ENCODE measurements at regions not wholly inside any gene's neighbourhood (a gene's known extent, or its start where the extent isn't known, plus 50 kb on each side); places are given as distances from the start of the nearest gene placed in this dataset.

DNA sequence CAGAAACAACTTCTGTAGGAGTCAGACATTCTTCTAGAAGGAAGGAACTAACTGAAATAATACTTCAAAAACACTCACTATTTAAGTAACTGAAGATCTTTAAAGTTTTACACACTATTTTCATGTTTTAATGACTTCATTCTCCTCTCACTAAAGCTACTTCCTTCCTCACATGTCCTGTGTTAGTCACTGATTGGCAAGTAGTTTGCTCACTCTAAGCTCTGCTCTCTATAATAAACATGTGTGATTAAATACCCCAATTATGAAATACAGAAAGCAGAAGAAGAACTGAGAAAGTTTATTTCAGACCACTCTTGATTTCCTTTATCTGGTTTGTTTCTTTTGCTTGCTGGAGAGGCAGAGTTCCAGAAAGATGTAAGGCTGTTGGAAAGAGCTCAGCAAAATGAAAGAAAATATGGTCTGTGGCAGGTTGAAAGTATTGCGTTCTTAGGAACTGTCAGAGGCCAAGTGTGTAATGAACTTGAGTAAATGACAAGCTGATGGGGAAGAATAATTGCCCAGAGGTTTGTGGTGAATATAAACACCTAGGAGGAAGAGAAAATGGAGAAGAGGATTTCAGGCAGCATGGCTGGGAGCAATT is 522.0 kb upstream of the SEL1L start:
- DNase-seq: no peak

DNA sequence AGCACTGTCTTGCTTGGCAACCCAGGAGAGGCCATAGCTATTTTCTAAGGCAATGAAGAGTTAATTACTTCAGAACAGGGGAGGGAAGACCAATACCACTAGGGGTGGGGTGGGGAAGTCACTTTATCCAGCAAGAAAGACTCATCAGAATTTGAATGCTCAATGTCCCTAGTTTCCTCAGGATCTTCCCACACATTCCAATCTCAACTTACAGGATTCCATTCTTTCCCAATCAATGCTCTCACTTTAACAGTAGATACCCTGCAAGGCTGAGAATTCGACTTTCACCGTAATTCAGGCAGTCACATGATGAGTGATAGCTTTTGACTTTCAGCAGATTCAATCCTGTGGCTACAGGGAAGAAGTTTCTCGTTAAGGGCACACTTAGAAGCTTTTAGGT is 526.6 kb upstream of the SEL1L start:
- no peak for DNase-seq

- no peak for DNase-seq
Observed at GRCh38 chr14:82067221-82067875, 533.7 kb upstream of the SEL1L start.

DNA sequence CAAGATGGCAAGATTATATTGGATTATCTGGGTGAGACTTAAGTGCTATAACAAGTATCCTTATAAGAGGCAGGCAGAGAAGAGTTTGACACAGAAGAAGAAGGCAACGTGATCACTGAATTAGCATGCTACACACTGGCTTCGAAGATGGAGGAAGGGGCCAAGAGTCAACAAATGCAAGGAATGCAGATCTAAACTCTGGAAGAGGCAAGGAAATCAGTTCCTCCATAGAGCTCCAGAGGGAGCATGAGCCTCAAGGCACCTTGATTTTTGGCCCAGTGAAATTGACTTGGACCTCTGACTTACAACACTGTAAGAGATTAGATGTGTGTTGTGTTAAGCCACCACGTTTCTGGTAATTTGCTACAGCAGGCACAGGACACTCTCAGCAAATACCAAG is 536.4 kb upstream of the SEL1L start:
- DNase-seq: no peak

DNA sequence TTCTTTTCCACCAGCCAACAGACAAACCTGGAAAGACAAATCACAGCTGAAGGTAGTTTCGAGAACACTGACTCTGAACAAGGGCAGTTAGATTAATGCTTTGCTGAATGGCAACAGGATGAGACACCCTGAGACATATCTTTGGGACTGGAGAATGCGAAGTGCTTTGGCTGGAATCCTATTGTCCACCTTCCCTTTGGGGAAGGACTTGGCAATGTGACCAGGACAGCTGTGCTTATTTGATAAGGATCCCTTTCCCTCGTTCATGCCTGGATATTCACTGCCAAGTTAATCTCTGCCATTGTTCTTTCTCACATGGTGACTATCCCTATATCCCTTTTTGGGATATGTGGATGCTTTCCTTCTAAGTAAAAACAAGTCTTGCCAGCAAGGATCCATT is 537.1 kb upstream of the SEL1L start:
- DNase-seq: no peak

DNA sequence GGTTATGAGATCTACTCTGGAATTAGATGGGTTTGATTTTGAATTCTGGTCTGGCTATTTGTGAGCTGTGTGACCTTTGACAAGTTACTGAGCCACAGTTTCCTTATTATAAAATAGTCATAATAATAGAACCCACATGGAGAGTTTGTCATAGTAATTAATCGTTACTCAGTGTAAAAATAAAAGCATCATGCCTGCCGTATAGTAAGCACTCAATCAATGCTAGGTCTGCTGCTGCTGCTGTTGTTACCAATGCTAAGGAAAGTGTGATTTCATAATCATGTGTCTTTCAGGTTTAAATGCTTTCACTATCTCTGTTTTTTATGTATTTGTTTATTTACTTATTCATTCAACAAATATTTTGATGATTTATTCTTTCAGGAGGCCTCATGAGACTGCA is 539.9 kb upstream of the SEL1L start:
- DNase-seq: no peak

DNA sequence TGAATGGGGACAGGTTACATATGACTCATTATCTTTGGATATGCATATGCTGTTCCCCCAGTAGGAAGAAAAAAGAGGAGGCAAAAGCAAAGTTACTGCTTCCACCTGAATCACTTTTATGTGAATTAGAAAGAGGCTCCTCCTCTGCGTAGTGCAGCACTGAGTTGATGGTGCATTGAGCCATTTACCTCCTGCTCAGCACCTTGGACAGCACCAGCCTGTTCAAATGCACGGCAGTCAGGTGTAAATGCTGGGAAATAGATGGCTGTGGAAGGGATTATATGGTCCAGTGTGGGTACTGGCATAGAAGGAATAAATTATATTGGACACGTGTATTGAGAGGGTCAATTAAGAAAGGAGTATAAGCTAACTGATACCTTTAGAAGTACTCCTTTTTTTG is 541.9 kb upstream of the SEL1L start:
- no peak for DNase-seq

DNA sequence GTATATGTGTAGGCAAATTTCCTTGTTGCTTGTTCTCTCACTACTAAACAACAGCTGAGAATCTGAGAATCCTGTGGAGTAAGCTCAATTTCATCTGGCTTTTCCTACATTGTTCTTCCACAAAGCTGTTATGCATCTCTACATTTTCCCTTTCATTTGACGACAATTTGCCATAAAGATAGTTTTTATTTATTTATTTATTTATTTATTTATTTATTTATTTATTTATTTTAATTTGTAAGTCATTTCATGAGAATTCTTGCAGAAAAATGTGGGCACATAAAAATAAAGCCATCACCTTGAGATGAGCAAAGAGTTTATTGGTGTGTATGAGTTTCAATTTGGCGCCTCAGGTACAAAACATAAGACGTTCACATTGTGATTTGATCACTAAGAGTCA is 545.9 kb upstream of the SEL1L start:
- DNase-seq: no peak

DNA sequence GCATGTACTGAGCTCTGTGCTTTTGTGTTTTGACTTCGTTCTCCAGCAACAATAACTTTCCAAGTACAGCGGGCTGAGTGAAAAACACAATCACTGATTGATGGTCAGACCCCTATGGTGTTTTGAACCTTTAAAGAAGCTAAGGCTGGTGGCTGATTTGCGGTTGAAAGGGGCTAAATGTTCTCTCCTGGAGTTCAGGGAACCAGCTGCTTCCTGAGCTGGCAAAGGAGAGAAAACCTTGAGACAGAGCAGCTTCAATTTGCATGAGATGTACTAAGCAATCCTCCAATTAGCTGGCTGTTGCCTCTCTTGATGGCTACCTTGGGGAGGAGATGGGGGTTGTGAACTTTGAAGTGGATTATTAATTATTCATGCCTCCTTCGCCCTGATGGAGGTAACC is 546.7 kb upstream of the SEL1L start:
- DNase-seq: no peak

GRCh38 chr14:82084813-82085212 is 551.2 kb upstream of the SEL1L start:
- no peak for DNase-seq

- no peak for DNase-seq
Observed at GRCh38 chr14:82091097-82091496, 557.4 kb upstream of the SEL1L start.

DNA sequence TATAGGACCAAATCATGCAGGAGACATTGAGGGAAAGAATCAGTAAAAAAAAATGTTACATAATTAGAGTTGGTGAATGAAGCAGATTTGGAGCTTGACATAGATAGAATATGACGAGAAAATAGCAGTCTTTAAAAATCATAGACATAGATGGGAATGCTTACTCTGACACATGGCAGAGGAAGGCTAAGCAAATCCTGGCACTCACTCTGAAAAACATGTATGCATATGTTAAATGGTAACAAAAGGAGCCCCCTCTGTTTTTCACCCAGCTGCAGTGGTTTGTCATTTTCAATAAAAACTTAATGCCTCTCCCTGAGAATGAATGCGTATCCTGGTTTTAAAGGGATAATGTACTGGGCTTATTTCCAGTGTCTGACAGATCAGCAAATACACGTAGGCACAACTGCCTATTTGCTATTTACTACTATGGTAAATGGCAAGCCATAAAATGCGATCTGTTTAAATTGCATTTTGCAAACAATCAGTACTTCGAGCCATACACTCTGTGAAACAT is 561.2 kb upstream of the SEL1L start:
- DNase-seq: no peak

- no peak for DNase-seq
Observed at GRCh38 chr14:82104013-82104412, 570.4 kb upstream of the SEL1L start.

- no peak for DNase-seq
Observed at GRCh38 chr14:82112210-82112839, 578.7 kb upstream of the SEL1L start.

GRCh38 chr14:82113007-82113406 is 579.4 kb upstream of the SEL1L start:
- DNase-seq: no peak

DNA sequence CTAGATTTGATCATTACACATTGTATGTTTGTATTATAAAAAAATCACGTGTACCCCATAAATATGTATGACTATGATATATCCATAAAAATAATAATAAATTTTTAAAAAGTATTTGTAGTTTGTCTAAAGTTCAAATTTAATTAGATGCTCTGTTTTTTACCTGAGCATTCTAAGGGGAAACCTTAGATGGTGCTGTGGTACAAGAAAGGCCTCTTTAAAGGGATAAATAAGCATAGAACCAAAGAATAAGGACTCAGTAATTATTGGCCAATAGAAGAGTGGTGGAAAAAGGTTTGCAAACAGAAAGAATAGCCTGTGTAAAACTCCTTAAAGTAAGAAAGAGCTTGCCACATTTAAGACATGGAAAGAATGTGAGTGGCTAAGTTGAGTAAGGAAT is 580.1 kb upstream of the SEL1L start:
- no peak for DNase-seq

- no peak for DNase-seq
Observed at GRCh38 chr14:82116721-82117120, 583.1 kb upstream of the SEL1L start.

DNA sequence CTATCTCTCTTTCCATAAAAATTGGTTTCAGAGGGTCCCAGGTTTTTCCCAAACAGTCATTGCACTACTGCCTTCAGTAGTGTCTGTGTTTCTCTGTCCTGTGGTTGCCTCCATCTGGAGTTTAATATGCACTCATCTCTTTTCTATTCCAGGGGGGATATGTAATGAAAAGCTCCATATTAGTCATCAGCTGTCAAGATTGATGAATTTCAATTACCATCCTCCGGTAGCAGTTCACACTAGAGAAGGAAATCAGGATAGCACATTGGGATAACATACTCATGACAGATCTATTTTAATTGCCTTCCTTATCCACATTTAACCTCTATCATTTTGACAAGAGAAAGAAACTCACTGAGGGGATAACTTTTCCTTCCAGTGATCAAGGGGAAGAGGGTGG is 589.0 kb upstream of the SEL1L start:
- DNase-seq: no peak

DNA sequence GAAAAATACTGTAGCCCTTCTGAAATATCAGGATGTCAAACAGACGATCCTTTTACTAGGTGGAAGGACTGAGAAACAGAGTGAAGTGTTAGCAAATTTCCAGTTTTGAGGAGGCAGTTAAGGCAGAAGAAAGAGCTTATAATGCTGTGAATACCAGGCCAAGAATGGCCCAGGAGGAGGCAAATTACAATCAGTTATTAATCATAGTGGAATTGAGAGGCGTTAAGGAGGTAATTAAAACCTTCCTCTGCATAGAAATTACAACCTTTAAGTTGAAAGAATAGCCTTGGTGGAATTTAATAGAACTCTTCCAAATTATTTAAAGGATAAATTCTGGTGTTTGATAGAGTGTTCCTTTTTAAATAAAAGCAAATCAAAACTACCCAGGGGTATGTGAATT is 590.9 kb upstream of the SEL1L start:
- no peak for DNase-seq

DNA sequence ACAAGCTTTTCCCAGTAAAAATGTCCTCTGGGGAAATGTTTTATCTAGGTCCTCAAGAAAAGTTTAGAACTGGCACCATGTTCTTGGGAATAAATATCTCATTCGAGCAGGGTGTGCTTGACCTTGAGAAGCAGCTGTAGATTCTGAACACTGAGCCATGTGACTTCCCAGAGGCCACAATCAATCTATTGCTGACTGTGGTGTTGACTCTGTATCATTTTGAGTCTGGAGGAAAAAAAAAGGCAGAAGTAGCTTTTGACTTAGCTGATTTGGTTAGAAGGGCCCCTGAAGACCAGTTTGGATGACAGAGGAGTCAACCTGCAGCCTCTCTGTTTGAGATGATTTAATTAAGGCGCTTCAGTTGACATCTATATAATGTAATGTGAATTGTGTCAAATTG is 592.4 kb upstream of the SEL1L start:
- DNase-seq: no peak

- no peak for DNase-seq
Observed at GRCh38 chr14:82134411-82134810, 600.8 kb upstream of the SEL1L start.

DNA sequence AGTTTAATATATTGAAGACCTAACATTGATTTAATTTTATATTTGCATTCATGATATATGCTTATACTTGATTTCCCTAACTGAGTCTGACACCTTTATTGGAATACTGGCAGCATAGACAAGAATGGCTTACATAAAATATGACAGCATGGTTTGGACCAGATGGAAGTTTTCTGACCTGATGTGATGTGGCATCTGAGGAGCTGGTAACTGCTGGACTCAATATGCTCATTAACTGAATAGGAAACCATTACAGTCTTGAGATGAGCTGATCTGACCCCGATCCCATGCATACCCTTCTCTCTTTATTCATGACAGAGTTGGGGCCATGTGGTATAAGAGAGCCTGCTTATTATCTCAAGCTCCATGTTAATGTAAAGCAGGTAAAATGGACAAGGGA is 604.8 kb upstream of the SEL1L start:
- no peak for DNase-seq

DNA sequence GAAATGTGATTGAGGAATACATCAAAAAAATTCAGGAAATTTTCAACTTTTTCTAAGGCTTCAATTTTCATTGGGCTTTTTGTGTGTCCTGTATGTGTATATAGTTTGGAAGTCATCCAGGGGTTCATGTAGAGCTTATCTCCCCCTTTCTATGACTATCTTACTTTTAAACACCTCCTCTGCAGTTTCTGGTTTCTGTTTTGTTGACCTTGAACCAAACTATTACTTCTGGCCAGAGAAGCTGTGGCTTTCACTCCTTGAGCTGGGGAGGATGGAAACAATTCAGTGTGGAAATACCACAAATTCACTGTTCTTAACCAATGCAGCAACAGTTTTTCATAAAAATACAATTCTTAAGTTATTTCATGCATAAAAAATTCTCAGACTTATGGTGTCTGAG is 613.2 kb upstream of the SEL1L start:
- DNase-seq: no peak

GRCh38 chr14:82153689-82154088 is 620.0 kb upstream of the SEL1L start:
- no peak for DNase-seq
